HG03175 (cell line): ENCODE measurements at regions not wholly inside any gene's neighbourhood (a gene's known extent, or its start where the extent isn't known, plus 50 kb on each side); places are given as distances from the start of the nearest gene placed in this dataset.

Experiments
- ATAC-seq: cut with Tn5 transposase; IDR thresholded peaks from one replicate; pipeline ENCODE4 v1.9.1; 2021; ENCODE audit warnings: mild to moderate bottlenecking, moderate library complexity; ENCODE audit not compliant: unreplicated experiment

GRCh38 chr2:64704161-64704560 lies 50.4 kb upstream of the SERTAD2 start:
- no peak for ATAC-seq

GRCh38 chr2:64704996-64705395 lies 51.3 kb upstream of the SERTAD2 start:
- no peak for ATAC-seq

- no peak for ATAC-seq
These were observed 53.6 kb upstream of the SERTAD2 start for GRCh38 chr2:64707276-64707675.

- ATAC-seq = no peak
These were observed 55.1 kb upstream of the SERTAD2 start for GRCh38 chr2:64708829-64709228.

GRCh38 chr2:64711252-64711800 lies 57.6 kb upstream of the SERTAD2 start:
- no peak for ATAC-seq

GRCh38 chr2:64713686-64714085 lies 60.0 kb upstream of the SERTAD2 start:
- ATAC-seq = no peak

- ATAC-seq = no peak
These were observed 62.9 kb upstream of the SERTAD2 start for GRCh38 chr2:64716569-64716968.

GRCh38 chr2:64718250-64718885 lies 64.7 kb upstream of the SERTAD2 start:
- no peak for ATAC-seq

- ATAC-seq = no peak
These were observed 67.0 kb upstream of the SERTAD2 start for GRCh38 chr2:64720535-64721319.

- no peak for ATAC-seq
These were observed 67.6 kb upstream of the SERTAD2 start for GRCh38 chr2:64721320-64721623.

- no peak for ATAC-seq
These were observed 68.8 kb upstream of the SERTAD2 start for GRCh38 chr2:64722291-64723044.

GRCh38 chr2:64727013-64727767 lies 73.5 kb upstream of the SERTAD2 start:
- ATAC-seq = peak; percentile 93

GRCh38 chr2:64727843-64728463 lies 74.2 kb upstream of the SERTAD2 start:
- no peak for ATAC-seq

- ATAC-seq = no peak
These were observed 77.0 kb upstream of the SERTAD2 start for GRCh38 chr2:64730551-64731262.

- ATAC-seq = no peak
These were observed 77.5 kb upstream of the SERTAD2 start for GRCh38 chr2:64731263-64731643.

GRCh38 chr2:64731746-64732145 lies 78.0 kb upstream of the SERTAD2 start:
- ATAC-seq = no peak

GRCh38 chr2:64732146-64732545 lies 78.4 kb upstream of the SERTAD2 start:
- ATAC-seq = no peak

GRCh38 chr2:64735504-64735903 lies 81.8 kb upstream of the SERTAD2 start:
- ATAC-seq = no peak

GRCh38 chr2:64737547-64737946 lies 83.8 kb upstream of the SERTAD2 start:
- ATAC-seq = peak; percentile 60

- ATAC-seq = peak; percentile 61
These were observed 84.3 kb upstream of the SERTAD2 start for GRCh38 chr2:64738026-64738425.
